SK-N-MC (cell line): ENCODE measurements at regions not wholly inside any gene's neighbourhood (a gene's known extent, or its start where the extent isn't known, plus 50 kb on each side); places are given as distances from the start of the nearest gene placed in this dataset.
A peak's percentile ranks its signal among the peaks of the same experiment; 100 is the strongest.

Experiments
- DNase-seq: peaks from one replicate; pipeline ENCODE4 v3.0.0-alpha.2; 2011; ENCODE audit warnings: low read depth, low spot score
- H3K27ac ChIP-seq: fragments of 200-600 bp; sonication (generic); 2 replicates; pipeline ENCODE4 v1.5.1; 2016; ENCODE audit warnings: mixed run types
- H3K36me3 ChIP-seq: fragments of 200-600 bp; sonication (generic); 2 replicates; pipeline ENCODE4 v1.6.1; 2017; ENCODE audit warnings: antibody characterized with exemption, low read length, mixed read lengths; ENCODE audit not compliant: insufficient read depth
- H3K4me3 ChIP-seq: fragments of 200-600 bp; sonication (generic); 2 replicates; pipeline ENCODE4 v1.5.1; 2016
- H3K9ac ChIP-seq: fragments of 200-600 bp; sonication (generic); 2 replicates; pipeline ENCODE4 v1.8.0; 2017; ENCODE audit warnings: mixed run types, mixed read lengths; ENCODE audit not compliant: insufficient read length
- H3K9me3 ChIP-seq: fragments of 200-600 bp; sonication (generic); 2 replicates; pipeline ENCODE4 v1.6.1; 2017; ENCODE audit warnings: low read depth, mild to moderate bottlenecking, antibody characterized with exemption, low read length, moderate library complexity, mixed read lengths
- EZH2 ChIP-seq: fragments of 200-600 bp; sonication (generic); IDR thresholded peaks from one replicate; pipeline ENCODE4 v1.6.1; 2017; ENCODE audit warnings: antibody characterized with exemption
- FOXP2 ChIP-seq: optimal IDR thresholded peaks from 2 replicates; pipeline ENCODE3; 2011; ENCODE audit warnings: mild to moderate bottlenecking, moderate library complexity; ENCODE audit not compliant: insufficient read depth; ENCODE audit errors: extremely low read length, control extremely low read depth
- POLR2AphosphoS5 ChIP-seq: IDR thresholded peaks from 2 replicates; pipeline ENCODE4 v1.6.1; 2012; ENCODE audit warnings: mild to moderate bottlenecking, low read depth, low read length, borderline replicate concordance

DNA sequence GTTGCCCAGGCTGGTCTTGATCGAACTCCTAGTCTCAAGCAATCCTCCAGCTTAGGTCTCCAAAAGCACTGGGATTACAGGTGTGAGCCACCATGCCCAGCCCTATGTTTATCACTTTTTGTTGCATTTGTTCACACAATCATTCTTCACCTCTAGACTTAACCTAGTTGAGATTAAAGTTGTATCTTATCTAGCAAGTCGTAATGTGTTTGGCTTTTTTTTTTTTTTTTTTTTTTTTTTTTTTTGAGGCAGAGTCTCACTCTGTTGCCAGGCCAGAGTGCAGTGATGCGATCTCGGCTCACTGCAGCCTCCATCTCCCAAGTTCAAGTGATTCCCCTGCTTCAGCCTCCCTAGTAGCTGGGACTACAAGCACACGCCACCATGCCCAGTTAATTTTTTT is 90.2 kb upstream of the C9orf72 start:
- no peak for DNase-seq
- Histone ChIP-seq H3K4me3 (no peak overlapping the region), H3K9ac (no peak overlapping the region), H3K9me3 (no peaks in the 10 kb centered on the region), H3K36me3 (no peaks in the 10 kb centered on the region), H3K27ac (no peak overlapping the region)
- TF ChIP-seq FOXP2: no peak
- no peak for TF ChIP-seq POLR2AphosphoS5
- TF ChIP-seq EZH2: no peak

DNA sequence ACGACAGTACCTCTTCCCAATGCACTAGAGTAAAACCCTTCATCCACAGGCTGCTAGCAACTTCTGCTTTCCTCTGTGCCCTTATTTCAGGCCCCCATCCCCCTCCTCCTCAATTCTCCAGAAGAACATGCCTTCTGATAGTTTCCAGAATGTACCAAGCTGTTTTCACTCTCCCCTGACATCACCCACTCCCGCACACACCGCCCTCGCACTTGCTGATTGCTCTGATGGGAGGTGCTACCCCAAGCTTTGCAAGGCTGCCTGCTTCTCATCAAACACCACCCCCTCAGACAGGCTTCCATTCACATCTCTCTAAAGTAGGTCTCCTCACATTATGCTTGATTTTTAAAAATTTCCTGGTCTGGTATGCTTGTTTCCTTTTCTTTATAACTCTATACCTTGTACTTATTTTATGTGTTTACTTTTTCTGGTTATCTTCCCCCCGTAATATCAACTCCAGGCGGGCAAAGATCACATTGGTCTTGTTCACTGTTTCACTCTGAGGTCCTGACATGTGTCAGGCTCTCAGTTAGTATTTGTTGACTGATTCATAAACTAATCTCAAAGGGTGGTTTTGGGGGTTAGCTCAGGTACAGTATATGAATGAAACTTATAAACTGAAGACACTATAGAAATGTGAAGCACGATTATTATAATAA is 91.0 kb upstream of the C9orf72 start:
- TF ChIP-seq EZH2: no peak
- TF ChIP-seq POLR2AphosphoS5: no peak
- TF ChIP-seq FOXP2: no peak
- no peak overlapping the region for H3K27ac ChIP-seq
- H3K9ac ChIP-seq: no peak overlapping the region
- H3K9me3 ChIP-seq: no peaks in the 10 kb centered on the region
- no peak for DNase-seq
- no peaks in the 10 kb centered on the region for H3K36me3 ChIP-seq
- H3K4me3 ChIP-seq: no peak overlapping the region

DNA sequence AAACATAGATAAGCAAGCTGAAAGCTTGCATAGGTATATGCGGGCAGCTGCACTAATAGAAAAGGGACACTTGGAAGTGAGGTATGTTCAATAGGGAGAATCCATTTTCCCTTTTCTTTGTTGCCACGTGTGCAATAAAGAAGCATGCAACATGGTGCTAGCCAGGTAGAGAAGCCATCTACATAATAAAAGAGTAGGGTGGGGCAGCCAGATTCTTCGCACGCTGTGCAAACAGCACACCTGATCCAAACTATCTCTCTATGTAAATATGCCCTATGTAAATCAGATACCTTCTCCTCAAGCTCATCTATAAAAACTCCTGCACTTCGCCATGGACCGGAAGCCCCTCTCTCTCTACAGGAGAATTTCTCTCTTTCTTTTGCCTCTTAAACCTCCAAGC is 91.9 kb upstream of the C9orf72 start:
- no peaks in the 10 kb centered on the region for H3K9me3 ChIP-seq
- no peak overlapping the region for H3K4me3 ChIP-seq
- TF ChIP-seq EZH2 (no peak), FOXP2 (no peak), POLR2AphosphoS5 (no peak)
- DNase-seq: no peak
- no peak overlapping the region for H3K9ac ChIP-seq
- no peak overlapping the region for H3K27ac ChIP-seq
- no peaks in the 10 kb centered on the region for H3K36me3 ChIP-seq

DNA sequence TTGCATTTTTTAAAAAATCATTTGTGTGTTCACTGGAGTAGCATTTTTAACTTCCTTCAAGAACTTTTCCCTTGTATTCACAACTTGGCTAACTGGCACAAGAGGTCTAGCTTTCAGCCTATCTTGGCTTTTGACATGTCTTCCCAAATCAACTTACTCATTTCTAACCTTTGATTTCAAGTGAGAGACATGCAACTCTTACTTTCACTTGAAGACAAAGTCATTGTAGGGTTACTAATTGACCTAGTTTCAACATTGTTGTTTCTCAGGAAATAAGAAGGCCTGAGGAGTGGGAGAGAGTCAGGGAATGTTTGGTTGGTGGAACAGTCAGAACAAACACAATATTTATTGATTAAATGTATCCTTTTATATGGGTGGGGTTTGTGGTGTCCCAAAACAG is 95.0 kb upstream of the C9orf72 start:
- TF ChIP-seq EZH2: no peak
- TF ChIP-seq FOXP2: no peak
- TF ChIP-seq POLR2AphosphoS5: no peak
- DNase-seq: no peak
- H3K36me3 ChIP-seq: no peaks in the 10 kb centered on the region
- no peaks in the 10 kb centered on the region for H3K9me3 ChIP-seq
- no peak overlapping the region for H3K27ac ChIP-seq
- no peak overlapping the region for H3K9ac ChIP-seq
- no peak overlapping the region for H3K4me3 ChIP-seq

DNA sequence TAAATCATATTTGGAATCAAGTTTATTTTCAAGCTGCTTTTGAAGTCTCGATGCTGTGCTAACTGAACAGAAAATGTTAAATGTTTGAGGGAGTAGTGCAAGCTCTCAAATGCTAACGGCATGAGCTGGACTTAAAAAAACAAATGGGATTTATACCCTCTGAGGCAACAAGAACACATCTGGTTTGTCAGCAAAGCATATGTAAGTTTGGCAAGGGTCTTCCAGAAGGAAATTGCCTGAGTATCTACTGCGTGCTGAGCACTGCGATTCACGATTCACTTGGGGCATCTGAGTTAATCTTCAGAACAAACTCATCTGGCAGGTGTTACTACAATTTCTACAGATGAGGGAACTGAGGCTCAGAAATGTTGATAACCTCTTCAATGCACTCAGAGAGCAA is 98.4 kb upstream of the C9orf72 start:
- Histone ChIP-seq H3K9ac (no peak overlapping the region), H3K9me3 (no peaks in the 10 kb centered on the region), H3K4me3 (no peak overlapping the region), H3K27ac (no peak overlapping the region), H3K36me3 (no peaks in the 10 kb centered on the region)
- no peak for DNase-seq
- TF ChIP-seq EZH2 (no peak), POLR2AphosphoS5 (no peak), FOXP2 (no peak)

DNA sequence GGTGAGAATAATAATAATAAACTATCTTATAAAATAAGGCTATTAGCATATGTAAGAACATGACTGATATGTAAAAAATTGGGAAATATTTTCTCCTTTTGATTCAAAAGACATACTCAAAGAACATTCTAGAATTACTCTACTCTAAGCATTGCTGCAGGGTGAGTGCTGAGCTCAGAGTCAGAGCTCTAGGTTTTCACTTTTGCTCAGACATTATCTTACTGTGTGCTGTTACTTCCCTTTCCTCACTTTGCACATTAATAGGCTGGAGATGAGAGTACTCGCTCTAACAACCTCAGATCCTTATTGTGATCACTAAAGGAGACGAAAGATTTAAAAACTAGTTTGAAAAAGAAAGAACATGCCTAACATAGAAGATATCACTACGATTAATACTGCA is 99.4 kb upstream of the C9orf72 start:
- TF ChIP-seq FOXP2: no peak
- no peak for TF ChIP-seq EZH2
- TF ChIP-seq POLR2AphosphoS5: no peak
- DNase-seq: no peak
- H3K9ac ChIP-seq: no peak overlapping the region
- H3K4me3 ChIP-seq: no peak overlapping the region
- no peak overlapping the region for H3K27ac ChIP-seq
- no peaks in the 10 kb centered on the region for H3K36me3 ChIP-seq
- no peaks in the 10 kb centered on the region for H3K9me3 ChIP-seq

DNA sequence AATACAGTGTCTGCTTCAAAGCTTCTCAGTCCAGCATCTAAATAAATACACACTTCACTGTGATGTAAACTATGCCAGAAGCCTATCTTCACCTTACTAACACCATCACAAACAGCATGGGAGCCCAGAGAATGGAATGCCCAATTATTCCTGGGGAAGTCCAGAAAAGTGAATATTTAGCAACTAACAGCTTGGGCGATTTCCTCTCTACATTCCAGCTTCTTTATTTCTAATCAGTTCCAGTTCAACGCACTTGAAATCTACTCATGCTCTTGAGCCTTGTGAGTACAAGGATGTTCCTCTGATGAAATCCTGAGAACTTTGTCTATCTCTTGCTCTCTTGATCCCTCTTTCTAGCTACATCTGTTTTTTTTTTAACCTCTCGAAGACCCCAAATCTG is 100.4 kb upstream of the C9orf72 start:
- Histone ChIP-seq H3K27ac (no peak overlapping the region), H3K9ac (no peak overlapping the region), H3K36me3 (no peaks in the 10 kb centered on the region), H3K9me3 (no peaks in the 10 kb centered on the region), H3K4me3 (0 out of 2 replicates have a peak overlapping the region, but pooled peaks have one; percentile 14)
- no peak for DNase-seq
- TF ChIP-seq FOXP2: no peak
- TF ChIP-seq EZH2: no peak
- TF ChIP-seq POLR2AphosphoS5: no peak

DNA sequence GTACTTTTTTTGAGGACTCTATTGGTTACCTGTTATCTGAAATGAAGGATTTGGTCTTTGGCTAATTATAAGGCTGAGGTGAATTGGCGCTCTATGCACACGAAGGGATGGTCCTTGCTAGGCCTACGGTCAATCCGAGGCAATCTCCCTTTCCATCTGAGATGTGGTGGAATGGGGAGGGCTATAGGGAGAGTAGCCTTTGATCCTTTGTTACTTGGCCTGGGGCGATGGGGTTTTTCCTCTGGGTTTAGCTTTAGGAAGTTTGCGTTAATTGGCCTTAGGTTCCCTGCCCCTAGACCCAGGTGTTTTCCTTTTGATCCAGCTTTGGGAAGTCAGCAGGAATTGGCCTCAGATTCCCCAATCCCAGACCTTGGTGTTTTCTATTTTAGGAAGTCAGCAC is 102.1 kb upstream of the C9orf72 start:
- H3K36me3 ChIP-seq: no peaks in the 10 kb centered on the region
- H3K4me3 ChIP-seq: no peak overlapping the region
- H3K9me3 ChIP-seq: no peaks in the 10 kb centered on the region
- H3K27ac ChIP-seq: no peak overlapping the region
- TF ChIP-seq FOXP2 (no peak), EZH2 (no peak)
- DNase-seq: no peak
- no peak overlapping the region for H3K9ac ChIP-seq

DNA sequence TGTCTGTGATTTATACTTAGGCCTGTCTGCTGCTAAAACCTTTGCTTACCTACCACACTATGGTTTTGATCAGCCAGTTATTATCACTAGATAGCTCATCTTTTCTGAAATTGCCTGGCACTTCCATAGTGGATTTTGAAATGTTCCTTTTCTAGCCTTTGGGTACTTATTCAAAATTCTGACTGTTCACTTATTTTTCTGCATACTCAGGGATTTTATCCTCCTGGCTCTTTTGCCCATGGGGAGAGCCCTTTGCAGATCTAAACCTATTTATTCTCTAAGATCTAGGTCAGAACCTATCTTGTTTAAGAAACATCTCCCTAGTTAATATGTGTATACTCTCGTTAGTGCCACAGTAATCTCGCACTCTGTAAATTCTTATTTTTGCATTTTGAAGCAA is 103.5 kb upstream of the C9orf72 start:
- H3K9ac ChIP-seq: no peak overlapping the region
- no peak overlapping the region for H3K27ac ChIP-seq
- no peaks in the 10 kb centered on the region for H3K9me3 ChIP-seq
- no peak overlapping the region for H3K4me3 ChIP-seq
- no peak for DNase-seq
- no peaks in the 10 kb centered on the region for H3K36me3 ChIP-seq
- TF ChIP-seq POLR2AphosphoS5: no peak
- no peak for TF ChIP-seq FOXP2
- no peak for TF ChIP-seq EZH2

DNA sequence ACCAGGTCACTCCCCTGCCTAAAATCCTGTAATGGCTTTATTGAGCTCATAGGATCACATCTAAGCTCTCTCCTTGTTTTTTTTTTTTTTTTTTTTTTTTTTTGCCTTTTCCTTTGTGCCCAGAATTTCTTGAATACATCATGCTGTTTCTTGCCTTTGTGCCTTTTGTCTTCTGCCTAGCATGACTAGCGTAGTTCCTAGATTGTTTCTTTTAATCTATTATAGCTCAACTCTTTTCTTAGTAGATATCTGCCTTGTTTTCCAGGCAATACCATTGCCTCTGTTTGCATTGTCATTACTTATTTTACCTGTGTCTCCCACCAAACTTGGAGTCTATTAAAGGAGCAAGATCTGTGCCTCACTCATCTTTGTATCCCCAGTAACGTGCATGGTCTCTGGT is 106.1 kb upstream of the C9orf72 start:
- DNase-seq: no peak
- TF ChIP-seq EZH2 (no peak), POLR2AphosphoS5 (no peak), FOXP2 (no peak)
- Histone ChIP-seq H3K4me3 (no peak overlapping the region), H3K27ac (no peak overlapping the region), H3K9ac (no peak overlapping the region), H3K9me3 (no peaks in the 10 kb centered on the region), H3K36me3 (no peaks in the 10 kb centered on the region)
